Epithelial cell of proximal tubule (primary cell): ENCODE measurements at regions not wholly inside any gene's neighbourhood (a gene's known extent, or its start where the extent isn't known, plus 50 kb on each side); places are given as distances from the start of the nearest gene placed in this dataset.
"Not testable (repeated sequence)": the region's sequence is repeated elsewhere in the genome, so short reads cannot be mapped to it uniquely, and the experiment has no call there.

Experiments used
- DNase-seq: peaks from one replicate; pipeline ENCODE4 v3.0.0-alpha.2; 2011; ENCODE audit warnings: low read depth
- H3K4me3 ChIP-seq: 2 replicates; pipeline ENCODE4 v1.5.1; 2011; ENCODE audit warnings: low read depth, mild to moderate bottlenecking, low read length
- CTCF ChIP-seq: conservative IDR thresholded peaks from 2 replicates; pipeline ENCODE4 v1.5.1; 2012; ENCODE audit warnings: low read depth, mild to moderate bottlenecking, low read length

- DNase-seq, result no peak
- TF ChIP-seq CTCF, result no peak
Observed at GRCh38 chr21:14646893-14647292, 100.8 kb upstream of the SAMSN1 start.

GRCh38 chr21:14645702-14646101 is 99.6 kb upstream of the SAMSN1 start:
- DNase-seq, result no peak
- H3K4me3 ChIP-seq, result no peak overlapping the region
- no peak for TF ChIP-seq CTCF

More at GRCh38 chr21:14646893-14647292, 100.8 kb upstream of the SAMSN1 start:
- H3K4me3 ChIP-seq, result no peak overlapping the region

- no peak for DNase-seq
- no peak overlapping the region for H3K4me3 ChIP-seq
- TF ChIP-seq CTCF, result no peak
Observed at GRCh38 chr21:14632359-14632758, 86.2 kb upstream of the SAMSN1 start.

- no peak overlapping the region for H3K4me3 ChIP-seq
- TF ChIP-seq CTCF, result no peak
- no peak for DNase-seq
Observed at GRCh38 chr21:14630556-14631069, 84.5 kb upstream of the SAMSN1 start.

- no peak overlapping the region for H3K4me3 ChIP-seq
- no peak for TF ChIP-seq CTCF
- no peak for DNase-seq
Observed at GRCh38 chr21:14629461-14629860, 83.3 kb upstream of the SAMSN1 start.

- H3K4me3 ChIP-seq, result not testable (repeated sequence)
Observed at GRCh38 chr21:14623079-14623478, 77.0 kb upstream of the SAMSN1 start.

GRCh38 chr21:14620152-14620551 is 74.0 kb upstream of the SAMSN1 start:
- TF ChIP-seq CTCF, result no peak
- no peak overlapping the region for H3K4me3 ChIP-seq
- no peak for DNase-seq

More at GRCh38 chr21:14623079-14623478, 77.0 kb upstream of the SAMSN1 start:
- DNase-seq, result not testable (repeated sequence)
